ENCODE measurements at regions not wholly inside any gene's neighbourhood (a gene's known extent, or its start where the extent isn't known, plus 50 kb on each side); places are given as distances from the start of the nearest gene placed in this dataset.

DNA sequence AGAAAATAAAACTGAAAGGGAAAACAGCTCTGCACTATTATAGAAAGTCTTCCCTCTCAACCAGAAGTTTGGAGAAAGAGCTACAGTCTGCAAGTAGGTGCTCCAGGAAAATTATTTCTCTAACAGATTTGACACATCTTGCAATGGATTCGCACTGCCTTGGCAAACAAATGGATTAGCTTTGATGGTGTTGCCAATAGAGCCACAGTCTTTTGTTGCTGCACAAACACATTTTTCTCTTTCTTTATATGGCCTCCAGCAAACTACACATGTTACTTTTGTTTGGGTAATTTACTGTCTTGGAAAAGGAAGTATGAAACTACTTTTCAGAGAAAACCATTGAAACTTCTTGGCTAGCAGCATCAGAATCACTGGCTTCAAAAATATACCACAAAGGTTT, 523.1 kb downstream of the EFNA5 start:
- Histone ChIP-seq H3K4me3 (ENCODE audit: low read length) (no peak overlapping the region), H2AK5ac (ENCODE audit: low read length) (no peak overlapping the region), H4K5ac (ENCODE audit: low read length) (no peak overlapping the region), H3K4me2 (ENCODE audit: low read length) (no peak overlapping the region), H3K27ac (ENCODE audit: low read depth, low read length) (no peak overlapping the region), H3K79me2 (ENCODE audit: control insufficient read depth, insufficient read depth, low read length) (no peaks in the 10 kb centered on the region), H3K4ac (ENCODE audit: low read depth, low read length) (no peak overlapping the region), H2BK15ac (replicated peaks; ENCODE audit: low read depth) (no peak overlapping the region), H3K23ac (ENCODE audit: low read length) (no peak overlapping the region), H3K18ac (ENCODE audit: low read length) (no peak overlapping the region), H4K8ac (ENCODE audit: low read depth, low read length) (no peak overlapping the region), H3K36me3 (ENCODE audit: control insufficient read depth, insufficient read depth, low read length) (no peaks in the 10 kb centered on the region), H2BK5ac (ENCODE audit: low read length) (no peak overlapping the region), H3K56ac (ENCODE audit: low read length) (no peak overlapping the region), H2BK120ac (ENCODE audit: low read depth, low read length) (no peak overlapping the region), H3K27me3 (ENCODE audit: insufficient read depth, low read length, poor library complexity) (no peaks in the 10 kb centered on the region), H3K4me1 (ENCODE audit: control insufficient read depth, low read depth, low read length) (no peaks in the 10 kb centered on the region), H3K79me1 (ENCODE audit: low read length) (no peaks in the 10 kb centered on the region), H3K9ac (ENCODE audit: low read length) (no peak overlapping the region)
- no peak for DNase-seq
- no CpG with 5 or more reads among the region's 1 CpG for WGBS (ENCODE audit: extremely low coverage, insufficient coverage, low lambda C conversion rate)

DNA sequence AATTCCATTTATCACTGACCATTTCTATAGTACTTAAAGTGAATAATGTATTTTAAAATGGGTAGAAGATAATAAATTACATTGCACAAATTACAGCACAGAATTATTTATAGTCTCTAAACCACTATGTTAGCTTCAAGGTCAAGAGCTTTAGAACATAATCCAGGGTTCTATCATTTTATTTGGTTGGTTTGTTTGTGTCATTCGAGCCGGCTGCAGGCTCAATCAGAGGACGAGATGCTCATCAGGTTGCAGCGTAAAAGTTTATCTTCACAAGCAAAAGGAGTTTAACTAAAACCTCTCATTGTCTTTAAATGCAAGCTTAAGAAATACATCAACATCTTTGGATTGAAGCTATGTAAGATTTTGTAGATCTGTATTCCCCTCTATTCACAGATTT, 523.8 kb downstream of the EFNA5 start:
- Histone ChIP-seq H3K4me3 (ENCODE audit: low read length) (no peak overlapping the region), H4K8ac (ENCODE audit: low read depth, low read length) (no peak overlapping the region), H3K9ac (ENCODE audit: low read length) (no peak overlapping the region), H2AK5ac (ENCODE audit: low read length) (no peak overlapping the region), H2BK15ac (replicated peaks; ENCODE audit: low read depth) (no peak overlapping the region), H3K18ac (ENCODE audit: low read length) (no peak overlapping the region), H4K5ac (ENCODE audit: low read length) (no peak overlapping the region), H3K4me1 (ENCODE audit: control insufficient read depth, low read depth, low read length) (no peaks in the 10 kb centered on the region), H2BK120ac (ENCODE audit: low read depth, low read length) (no peak overlapping the region), H2BK5ac (ENCODE audit: low read length) (no peak overlapping the region), H3K23ac (ENCODE audit: low read length) (no peak overlapping the region), H3K27ac (ENCODE audit: low read depth, low read length) (no peak overlapping the region), H3K4ac (ENCODE audit: low read depth, low read length) (no peak overlapping the region), H3K79me2 (ENCODE audit: control insufficient read depth, insufficient read depth, low read length) (no peaks in the 10 kb centered on the region), H3K79me1 (ENCODE audit: low read length) (no peaks in the 10 kb centered on the region), H3K56ac (ENCODE audit: low read length) (no peak overlapping the region), H3K4me2 (ENCODE audit: low read length) (no peak overlapping the region), H3K36me3 (ENCODE audit: control insufficient read depth, insufficient read depth, low read length) (no peaks in the 10 kb centered on the region), H3K27me3 (ENCODE audit: insufficient read depth, low read length, poor library complexity) (no peaks in the 10 kb centered on the region)
- DNase-seq: no peak
- WGBS (ENCODE audit: extremely low coverage, insufficient coverage, low lambda C conversion rate): no CpG with 5 or more reads among the region's 4 CpGs

DNA sequence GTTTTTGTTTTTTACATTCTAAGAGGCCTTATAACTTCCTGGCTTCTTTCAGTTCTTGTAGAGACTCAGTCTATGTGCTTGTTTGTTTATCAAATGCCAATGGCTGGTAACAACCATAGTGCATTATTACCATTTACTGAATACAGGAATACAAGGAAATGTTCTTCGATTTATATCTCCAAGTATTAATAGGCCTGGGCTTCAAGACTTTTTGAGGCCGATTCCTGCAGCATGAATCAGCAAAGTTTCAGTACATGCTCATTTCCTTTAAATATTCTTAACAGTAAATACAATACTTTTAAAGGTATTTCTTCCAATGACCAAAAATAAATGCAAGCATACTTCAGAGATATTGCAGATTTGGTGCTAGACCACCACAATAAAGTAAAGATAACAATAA, 535.3 kb downstream of the EFNA5 start:
- H3K27me3 ChIP-seq (ENCODE audit: insufficient read depth, low read length, poor library complexity): no peaks in the 10 kb centered on the region
- WGBS (ENCODE audit: extremely low coverage, insufficient coverage, low lambda C conversion rate): no CpG with 5 or more reads among the region's 2 CpGs

GRCh38 chr5:107134931-107135330, 535.8 kb downstream of the EFNA5 start:
- Histone ChIP-seq H3K18ac (ENCODE audit: low read length) (no peak overlapping the region), H3K9ac (ENCODE audit: low read length) (no peak overlapping the region), H4K5ac (ENCODE audit: low read length) (no peak overlapping the region), H3K79me1 (ENCODE audit: low read length) (no peaks in the 10 kb centered on the region), H3K23ac (ENCODE audit: low read length) (no peak overlapping the region), H3K4ac (ENCODE audit: low read depth, low read length) (no peak overlapping the region), H3K27me3 (ENCODE audit: insufficient read depth, low read length, poor library complexity) (no peaks in the 10 kb centered on the region), H3K4me3 (ENCODE audit: low read length) (no peak overlapping the region), H3K4me2 (ENCODE audit: low read length) (no peak overlapping the region), H3K56ac (ENCODE audit: low read length) (no peak overlapping the region), H2BK5ac (ENCODE audit: low read length) (no peak overlapping the region), H4K8ac (ENCODE audit: low read depth, low read length) (no peak overlapping the region), H3K36me3 (ENCODE audit: control insufficient read depth, insufficient read depth, low read length) (no peaks in the 10 kb centered on the region), H3K79me2 (ENCODE audit: control insufficient read depth, insufficient read depth, low read length) (no peaks in the 10 kb centered on the region), H2BK120ac (ENCODE audit: low read depth, low read length) (no peak overlapping the region), H3K4me1 (ENCODE audit: control insufficient read depth, low read depth, low read length) (no peaks in the 10 kb centered on the region), H3K27ac (ENCODE audit: low read depth, low read length) (no peak overlapping the region), H2AK5ac (ENCODE audit: low read length) (no peak overlapping the region), H2BK15ac (replicated peaks; ENCODE audit: low read depth) (no peak overlapping the region)
- no peak for DNase-seq
- no CpG with 5 or more reads among the region's 2 CpGs for WGBS (ENCODE audit: extremely low coverage, insufficient coverage, low lambda C conversion rate)

More for the DNA sequence above, 535.3 kb downstream of the EFNA5 start:
- no peaks in the 10 kb centered on the region for H3K36me3 ChIP-seq (ENCODE audit: control insufficient read depth, insufficient read depth, low read length)
- no peak overlapping the region for H3K56ac ChIP-seq (ENCODE audit: low read length)
- no peak overlapping the region for H3K4me3 ChIP-seq (ENCODE audit: low read length)
- H3K18ac ChIP-seq (ENCODE audit: low read length): no peak overlapping the region
- H4K5ac ChIP-seq (ENCODE audit: low read length): no peak overlapping the region
- no peak overlapping the region for H3K4me2 ChIP-seq (ENCODE audit: low read length)
- no peak overlapping the region for H3K9ac ChIP-seq (ENCODE audit: low read length)
- H3K23ac ChIP-seq (ENCODE audit: low read length): no peak overlapping the region
- H4K8ac ChIP-seq (ENCODE audit: low read depth, low read length): no peak overlapping the region
- H2BK5ac ChIP-seq (ENCODE audit: low read length): no peak overlapping the region
- DNase-seq: no peak
- H3K27ac ChIP-seq (ENCODE audit: low read depth, low read length): no peak overlapping the region
- H3K4ac ChIP-seq (ENCODE audit: low read depth, low read length): no peak overlapping the region
- no peak overlapping the region for H2BK15ac ChIP-seq (replicated peaks; ENCODE audit: low read depth)
- H3K79me2 ChIP-seq (ENCODE audit: control insufficient read depth, insufficient read depth, low read length): no peaks in the 10 kb centered on the region
- H3K4me1 ChIP-seq (ENCODE audit: control insufficient read depth, low read depth, low read length): no peaks in the 10 kb centered on the region
- no peaks in the 10 kb centered on the region for H3K79me1 ChIP-seq (ENCODE audit: low read length)
- H2AK5ac ChIP-seq (ENCODE audit: low read length): no peak overlapping the region
- H2BK120ac ChIP-seq (ENCODE audit: low read depth, low read length): no peak overlapping the region

- whole genome bisulfite sequencing (ENCODE audit: extremely low coverage, insufficient coverage, low lambda C conversion rate): no CpG with 5 or more reads among the region's 1 CpG
- Histone ChIP-seq H3K9ac (ENCODE audit: low read length) (no peak overlapping the region), H3K4me3 (ENCODE audit: low read length) (no peak overlapping the region), H3K4ac (ENCODE audit: low read depth, low read length) (no peak overlapping the region), H4K5ac (ENCODE audit: low read length) (no peak overlapping the region), H3K27me3 (ENCODE audit: insufficient read depth, low read length, poor library complexity) (no peaks in the 10 kb centered on the region), H2BK5ac (ENCODE audit: low read length) (no peak overlapping the region), H3K4me1 (ENCODE audit: control insufficient read depth, low read depth, low read length) (no peaks in the 10 kb centered on the region), H3K36me3 (ENCODE audit: control insufficient read depth, insufficient read depth, low read length) (no peaks in the 10 kb centered on the region), H3K18ac (ENCODE audit: low read length) (no peak overlapping the region), H3K23ac (ENCODE audit: low read length) (no peak overlapping the region), H3K79me2 (ENCODE audit: control insufficient read depth, insufficient read depth, low read length) (no peaks in the 10 kb centered on the region), H3K79me1 (ENCODE audit: low read length) (no peaks in the 10 kb centered on the region), H2BK120ac (ENCODE audit: low read depth, low read length) (no peak overlapping the region), H3K27ac (ENCODE audit: low read depth, low read length) (no peak overlapping the region), H2AK5ac (ENCODE audit: low read length) (no peak overlapping the region), H2BK15ac (replicated peaks; ENCODE audit: low read depth) (no peak overlapping the region), H4K8ac (ENCODE audit: low read depth, low read length) (no peak overlapping the region), H3K56ac (ENCODE audit: low read length) (no peak overlapping the region), H3K4me2 (ENCODE audit: low read length) (no peak overlapping the region)
- no peak for DNase-seq
These were observed 541.7 kb downstream of the EFNA5 start for GRCh38 chr5:107129051-107129450.

DNA sequence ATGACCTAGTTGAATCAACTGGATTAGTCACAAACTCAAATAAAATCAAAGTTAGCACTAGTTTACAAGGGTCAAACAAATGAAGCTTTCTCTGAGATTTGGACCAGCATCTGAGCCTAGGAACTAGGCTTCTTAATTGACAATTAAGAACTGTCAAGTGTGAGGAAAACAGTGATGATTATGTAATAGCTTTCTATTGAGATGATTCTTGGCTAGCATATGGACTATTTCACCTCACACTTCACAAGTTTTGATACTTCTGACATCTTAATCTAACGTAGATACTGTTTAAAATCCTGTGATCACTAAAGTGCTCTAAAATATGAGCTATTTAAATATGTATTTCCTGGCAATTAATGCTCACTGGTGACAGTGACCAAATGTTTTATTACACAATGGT, 542.9 kb downstream of the EFNA5 start:
- H3K36me3 ChIP-seq (ENCODE audit: control insufficient read depth, insufficient read depth, low read length): no peaks in the 10 kb centered on the region
- H3K4ac ChIP-seq (ENCODE audit: low read depth, low read length): no peak overlapping the region
- no CpG with 5 or more reads among the region's 1 CpG for WGBS (ENCODE audit: extremely low coverage, insufficient coverage, low lambda C conversion rate)
- no peak overlapping the region for H2AK5ac ChIP-seq (ENCODE audit: low read length)
- no peak overlapping the region for H3K9ac ChIP-seq (ENCODE audit: low read length)
- H3K79me2 ChIP-seq (ENCODE audit: control insufficient read depth, insufficient read depth, low read length): no peaks in the 10 kb centered on the region
- no peak overlapping the region for H2BK5ac ChIP-seq (ENCODE audit: low read length)
- DNase-seq: no peak
- no peak overlapping the region for H3K27ac ChIP-seq (ENCODE audit: low read depth, low read length)
- H3K27me3 ChIP-seq (ENCODE audit: insufficient read depth, low read length, poor library complexity): no peaks in the 10 kb centered on the region
- H2BK120ac ChIP-seq (ENCODE audit: low read depth, low read length): no peak overlapping the region
- H3K23ac ChIP-seq (ENCODE audit: low read length): no peak overlapping the region
- no peak overlapping the region for H4K8ac ChIP-seq (ENCODE audit: low read depth, low read length)
- H3K18ac ChIP-seq (ENCODE audit: low read length): no peak overlapping the region
- H3K4me3 ChIP-seq (ENCODE audit: low read length): no peak overlapping the region
- H3K4me2 ChIP-seq (ENCODE audit: low read length): no peak overlapping the region
- H4K5ac ChIP-seq (ENCODE audit: low read length): no peak overlapping the region
- H3K4me1 ChIP-seq (ENCODE audit: control insufficient read depth, low read depth, low read length): no peaks in the 10 kb centered on the region
- no peak overlapping the region for H3K56ac ChIP-seq (ENCODE audit: low read length)
- no peak overlapping the region for H2BK15ac ChIP-seq (replicated peaks; ENCODE audit: low read depth)
- no peaks in the 10 kb centered on the region for H3K79me1 ChIP-seq (ENCODE audit: low read length)
